ENCODE measurements at regions not wholly inside any gene's neighbourhood (a gene's known extent, or its start where the extent isn't known, plus 50 kb on each side); places are given as distances from the start of the nearest gene placed in this dataset.

- Mint-ChIP-seq H3K27ac (no peak overlapping the region), H3K27me3 (ENCODE audit: low read depth in 2 of 2) (no peaks in the 10 kb centered on the region), H3K9me3 (peaks cover 2 to 5% of the 10 kb centered on the region in 2 donors), H3K4me3 (no peak overlapping the region), H3K36me3 (no peaks in the 10 kb centered on the region), H3K4me1 (no peaks in the 10 kb centered on the region)
- Histone ChIP-seq H3K9me3 (ENCODE audit: control insufficient read depth, insufficient read depth, low read length) (peaks cover 12% of the 10 kb centered on the region), H3K4me1 (ENCODE audit: control insufficient read depth, insufficient read depth, low read length) (no peaks in the 10 kb centered on the region), H3K27me3 (ENCODE audit: control insufficient read depth, insufficient read depth, low read length) (no peaks in the 10 kb centered on the region), H3K27ac (ENCODE audit: low read length) (no peak overlapping the region), H3K36me3 (ENCODE audit: control insufficient read depth, insufficient read depth, low read length) (no peaks in the 10 kb centered on the region), H3K4me3 (ENCODE audit: low read length) (no peak overlapping the region)
- TF ChIP-seq, protein P1, sequence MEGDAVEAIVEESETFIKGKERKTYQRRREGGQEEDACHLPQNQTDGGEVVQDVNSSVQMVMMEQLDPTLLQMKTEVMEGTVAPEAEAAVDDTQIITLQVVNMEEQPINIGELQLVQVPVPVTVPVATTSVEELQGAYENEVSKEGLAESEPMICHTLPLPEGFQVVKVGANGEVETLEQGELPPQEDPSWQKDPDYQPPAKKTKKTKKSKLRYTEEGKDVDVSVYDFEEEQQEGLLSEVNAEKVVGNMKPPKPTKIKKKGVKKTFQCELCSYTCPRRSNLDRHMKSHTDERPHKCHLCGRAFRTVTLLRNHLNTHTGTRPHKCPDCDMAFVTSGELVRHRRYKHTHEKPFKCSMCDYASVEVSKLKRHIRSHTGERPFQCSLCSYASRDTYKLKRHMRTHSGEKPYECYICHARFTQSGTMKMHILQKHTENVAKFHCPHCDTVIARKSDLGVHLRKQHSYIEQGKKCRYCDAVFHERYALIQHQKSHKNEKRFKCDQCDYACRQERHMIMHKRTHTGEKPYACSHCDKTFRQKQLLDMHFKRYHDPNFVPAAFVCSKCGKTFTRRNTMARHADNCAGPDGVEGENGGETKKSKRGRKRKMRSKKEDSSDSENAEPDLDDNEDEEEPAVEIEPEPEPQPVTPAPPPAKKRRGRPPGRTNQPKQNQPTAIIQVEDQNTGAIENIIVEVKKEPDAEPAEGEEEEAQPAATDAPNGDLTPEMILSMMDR (IDR thresholded peaks at IDR 0.05) = no peak
- ATAC-seq (no peak), DNase-seq (no peak)
- intact Hi-C loops (cut with micrococcal nuclease) = no loop called here
- 80% methylated on average over 1 of the region's 1 CpG for WGBS (ENCODE audit: insufficient coverage)
These were observed 978.1 kb downstream of the TMEM182 start for GRCh38 chr2:103739921-103740320.

- Histone ChIP-seq H3K4me1 (ENCODE audit: control insufficient read depth, insufficient read depth, low read length) (no peaks in the 10 kb centered on the region), H3K9me3 (ENCODE audit: control insufficient read depth, insufficient read depth, low read length) (peaks cover 5% of the 10 kb centered on the region), H3K27me3 (ENCODE audit: control insufficient read depth, insufficient read depth, low read length) (no peaks in the 10 kb centered on the region), H3K4me3 (ENCODE audit: low read length) (no peak overlapping the region), H3K27ac (ENCODE audit: low read length) (no peak overlapping the region), H3K36me3 (ENCODE audit: control insufficient read depth, insufficient read depth, low read length) (no peaks in the 10 kb centered on the region)
- Mint-ChIP-seq H3K36me3 (no peaks in the 10 kb centered on the region), H3K4me3 (no peak overlapping the region), H3K27me3 (ENCODE audit: low read depth in 2 of 2) (no peaks in the 10 kb centered on the region), H3K4me1 (no peaks in the 10 kb centered on the region), H3K27ac (no peak overlapping the region), H3K9me3 (peaks cover 2 to 5% of the 10 kb centered on the region in 2 donors)
- no peak for DNase-seq
- intact Hi-C loops (cut with micrococcal nuclease) = no loop called here
- ATAC-seq = no peak
- WGBS (ENCODE audit: insufficient coverage) = 90% methylated on average over 1 of the region's 1 CpG
- TF ChIP-seq, protein P1 (IDR thresholded peaks at IDR 0.05) = no peak
These were observed 978.8 kb downstream of the TMEM182 start for GRCh38 chr2:103740631-103741030.

- Histone ChIP-seq H3K4me1 (ENCODE audit: control insufficient read depth, insufficient read depth, low read length) (no peaks in the 10 kb centered on the region), H3K36me3 (ENCODE audit: control insufficient read depth, insufficient read depth, low read length) (no peaks in the 10 kb centered on the region), H3K9me3 (ENCODE audit: control insufficient read depth, insufficient read depth, low read length) (no peaks in the 10 kb centered on the region), H3K27ac (ENCODE audit: low read length) (no peak overlapping the region), H3K4me3 (ENCODE audit: low read length) (no peak overlapping the region), H3K27me3 (ENCODE audit: control insufficient read depth, insufficient read depth, low read length) (no peaks in the 10 kb centered on the region)
- Mint-ChIP-seq H3K27me3 (ENCODE audit: low read depth in 2 of 2) (no peaks in the 10 kb centered on the region), H3K4me3 (no peak overlapping the region), H3K27ac (no peak overlapping the region), H3K36me3 (no peaks in the 10 kb centered on the region), H3K4me1 (no peaks in the 10 kb centered on the region), H3K9me3 (peaks cover 7% of the 10 kb centered on the region in 2 donors)
- DNase-seq (no peak), ATAC-seq (no peak)
- TF ChIP-seq, protein P1 (IDR thresholded peaks at IDR 0.05) = no peak
- intact Hi-C loops (cut with micrococcal nuclease) = no loop called here
These were observed 981.4 kb downstream of the TMEM182 start for GRCh38 chr2:103743195-103743594.

- Histone ChIP-seq H3K36me3 (ENCODE audit: control insufficient read depth, insufficient read depth, low read length) (no peaks in the 10 kb centered on the region), H3K4me1 (ENCODE audit: control insufficient read depth, insufficient read depth, low read length) (no peaks in the 10 kb centered on the region), H3K27ac (ENCODE audit: low read length) (no peak overlapping the region), H3K4me3 (ENCODE audit: low read length) (no peak overlapping the region), H3K9me3 (ENCODE audit: control insufficient read depth, insufficient read depth, low read length) (no peaks in the 10 kb centered on the region), H3K27me3 (ENCODE audit: control insufficient read depth, insufficient read depth, low read length) (no peaks in the 10 kb centered on the region)
- DNase-seq (no peak), ATAC-seq (no peak)
- peaks cover 18 to 25% of the 10 kb centered on the region in 2 donors for H3K9me3 Mint-ChIP-seq
- no peaks in the 10 kb centered on the region for H3K27me3 Mint-ChIP-seq (ENCODE audit: low read depth in 2 of 2)
- no peak overlapping the region for H3K27ac Mint-ChIP-seq
- TF ChIP-seq, protein P1 (IDR thresholded peaks at IDR 0.05) = no peak
- no peaks in the 10 kb centered on the region for H3K4me1 Mint-ChIP-seq
- H3K4me3 Mint-ChIP-seq = no peak overlapping the region
- intact Hi-C loops (cut with micrococcal nuclease) = no loop called here
- 54% methylated on average over 2 of the region's 2 CpGs for WGBS (ENCODE audit: insufficient coverage)
- peaks cover 9% of the 10 kb centered on the region for H3K36me3 Mint-ChIP-seq
These were observed 992.7 kb downstream of the TMEM182 start for GRCh38 chr2:103754530-103754929.

Data from natural killer cell (primary cell).